ENCODE measurements at regions not wholly inside any gene's neighbourhood (a gene's known extent, or its start where the extent isn't known, plus 50 kb on each side); places are given as distances from the start of the nearest gene placed in this dataset.
"Not testable (repeated sequence)": the region's sequence is repeated elsewhere in the genome, so short reads cannot be mapped to it uniquely, and the experiment has no call there.

DNA sequence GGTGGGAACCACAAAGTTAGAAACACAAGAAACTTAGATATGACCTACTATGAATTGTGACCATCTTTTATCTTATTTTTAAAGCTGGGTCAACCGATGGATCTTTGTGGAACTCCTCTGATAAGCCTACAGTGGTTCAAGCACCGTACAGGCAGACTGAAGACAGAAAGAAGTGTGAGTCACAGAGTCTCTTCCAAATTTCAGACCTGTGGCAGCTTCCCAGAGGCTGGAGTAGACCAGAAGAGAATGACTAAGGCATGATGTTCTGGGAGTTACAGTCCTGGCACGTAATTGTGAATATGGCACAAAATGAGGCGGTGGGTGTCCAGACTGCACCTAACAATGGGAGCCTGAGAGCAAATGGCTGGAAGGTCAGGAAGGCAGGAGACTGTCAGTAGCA lies 70.0 kb downstream of the LMO4 start:
- no peak for FAIRE-seq

DNA sequence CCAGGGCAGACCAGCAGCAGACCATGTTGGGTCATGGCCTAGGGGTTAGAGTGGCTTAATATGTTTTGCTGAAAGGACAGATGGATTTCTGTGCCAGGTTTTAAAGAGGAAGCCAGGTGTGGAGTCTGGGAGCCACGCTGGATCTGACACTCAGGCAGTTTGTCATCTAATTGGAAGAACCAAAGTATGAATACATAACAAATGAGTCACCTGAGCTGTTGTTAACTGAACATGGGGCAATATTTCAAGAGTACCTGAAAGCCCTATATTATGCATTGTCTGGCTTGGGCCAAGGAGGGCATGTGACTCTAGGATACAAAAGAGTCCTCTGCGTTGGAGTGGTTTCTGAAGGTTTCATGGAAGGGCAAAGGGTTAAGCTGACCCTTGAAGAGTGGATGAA lies 70.6 kb downstream of the LMO4 start:
- no peak for FAIRE-seq

DNA sequence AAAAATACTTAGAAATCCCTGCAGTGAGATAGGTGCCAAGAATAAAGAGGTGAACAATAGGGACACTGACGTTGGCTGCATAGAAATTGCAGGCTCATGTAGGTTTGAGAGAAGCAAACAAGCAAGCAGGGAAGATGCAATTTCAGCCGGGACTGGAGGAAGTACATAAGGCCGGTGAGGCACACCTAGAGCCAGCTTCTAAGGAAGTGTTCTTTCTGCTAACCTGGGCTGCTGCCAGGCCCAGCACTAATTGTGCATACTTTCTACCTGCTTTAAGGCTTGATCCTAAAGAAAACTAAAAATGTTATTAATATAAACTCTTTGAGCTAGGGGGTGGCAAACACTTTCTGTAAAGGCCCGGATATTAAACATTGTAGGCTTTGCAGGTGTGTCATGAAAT lies 71.0 kb downstream of the LMO4 start:
- no peak for FAIRE-seq

DNA sequence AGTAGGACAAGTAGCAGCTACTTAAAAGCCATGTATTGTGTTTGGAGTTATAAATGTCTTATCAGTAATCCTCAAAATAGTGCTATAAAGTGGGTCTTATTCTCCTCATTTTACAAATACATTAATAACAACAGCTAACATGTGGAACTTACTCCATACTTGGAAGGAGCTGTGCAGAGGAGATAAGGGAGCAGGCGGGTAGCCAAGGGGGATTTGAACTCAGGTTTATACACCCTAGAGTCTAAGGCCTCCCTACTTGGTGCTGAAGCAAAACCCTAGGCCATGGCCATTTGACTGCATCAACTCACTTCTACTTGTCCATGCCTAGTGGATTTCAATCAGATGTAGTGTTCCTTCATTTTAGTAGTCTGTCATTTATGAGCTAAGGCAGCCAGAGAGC lies 72.1 kb downstream of the LMO4 start:
- no peak for FAIRE-seq

DNA sequence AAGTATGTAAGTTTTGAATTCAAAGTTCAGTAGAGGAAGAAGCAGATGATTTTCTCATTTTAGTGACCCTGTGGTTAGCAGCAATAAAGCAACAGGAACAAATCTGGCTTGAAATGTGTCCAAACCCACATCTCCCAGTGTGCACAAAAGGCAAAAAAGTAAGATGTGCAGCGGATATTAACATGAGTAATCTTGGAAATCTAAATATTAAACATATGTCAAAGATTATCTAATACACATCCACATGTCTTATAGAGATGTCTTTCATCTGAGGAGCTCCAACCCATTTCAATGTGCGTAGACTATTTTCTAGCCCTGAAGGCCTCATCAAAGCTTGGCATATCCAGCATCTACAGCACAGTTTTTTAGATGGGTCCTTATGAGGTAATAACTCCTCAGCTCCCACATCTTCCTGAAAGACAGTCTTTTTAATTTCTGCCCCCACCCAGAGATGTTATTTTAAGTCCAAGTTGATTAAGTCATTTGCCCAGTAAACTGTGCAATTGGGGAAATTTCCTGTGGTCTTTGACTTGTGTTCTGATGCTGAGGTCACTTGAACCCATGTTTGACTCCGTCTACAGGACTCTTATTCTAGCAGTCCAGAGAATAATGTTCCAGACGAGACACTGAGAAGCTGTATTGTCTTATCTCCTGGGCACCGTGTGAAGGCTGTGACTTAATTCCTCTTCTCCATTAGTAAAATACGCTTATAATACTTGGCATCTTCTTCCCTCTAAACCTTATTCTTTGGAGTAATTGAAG lies 73.7 kb downstream of the LMO4 start:
- FAIRE-seq = no peak

DNA sequence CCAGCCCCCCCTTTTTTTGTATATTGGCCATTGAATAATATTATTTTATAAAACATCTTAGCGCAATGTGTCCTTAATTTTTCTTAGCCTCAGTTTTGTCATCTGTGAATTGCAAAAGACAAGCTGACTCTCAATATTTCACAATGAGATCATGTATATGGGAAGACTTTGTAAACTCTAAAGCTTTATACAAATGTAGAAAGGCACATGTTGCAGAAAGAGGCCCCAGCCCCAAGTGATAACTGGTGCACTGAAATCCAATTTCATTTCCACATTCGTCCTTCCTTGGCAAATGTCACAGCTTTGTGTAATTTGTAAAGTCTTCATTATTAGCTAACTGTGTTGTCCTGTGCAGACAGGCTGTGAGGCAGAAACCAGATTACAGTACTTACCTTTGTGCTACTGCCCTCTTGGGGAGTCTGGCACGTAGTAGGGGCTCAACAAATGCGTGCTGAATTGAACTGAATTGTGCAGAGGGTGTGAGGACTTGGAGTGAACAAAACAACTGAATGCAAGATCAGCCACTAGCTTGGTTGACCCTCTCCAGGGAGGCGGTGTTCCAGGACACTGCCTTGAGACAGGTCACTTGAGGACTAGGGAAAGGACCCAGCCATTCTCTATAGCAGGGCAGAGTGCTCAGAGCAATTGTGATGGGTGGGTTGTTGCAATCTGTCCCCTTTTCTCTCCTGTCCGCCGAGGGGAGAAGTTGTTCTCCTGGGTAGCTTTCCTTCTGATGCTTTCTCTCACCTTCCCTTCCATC lies 74.6 kb downstream of the LMO4 start:
- no peak for FAIRE-seq

DNA sequence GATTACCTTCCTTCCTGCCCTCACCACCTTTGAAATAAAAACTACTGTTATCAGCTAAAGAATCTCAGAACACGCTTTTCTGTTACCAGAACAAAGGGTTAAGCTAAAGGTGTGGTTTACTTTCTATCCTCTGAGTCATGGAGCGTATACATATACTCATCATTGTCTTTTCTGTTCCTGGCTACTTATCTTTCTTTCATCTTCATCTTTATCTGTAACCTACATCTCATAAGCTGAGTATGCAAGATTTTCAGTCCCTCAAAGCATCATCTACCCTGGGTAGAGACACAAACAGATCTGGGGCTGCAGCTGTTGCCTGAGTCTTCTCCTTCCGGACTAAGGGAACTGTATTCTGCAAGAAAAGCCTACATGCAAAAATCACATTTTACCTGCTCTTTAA lies 75.6 kb downstream of the LMO4 start:
- FAIRE-seq = no peak

DNA sequence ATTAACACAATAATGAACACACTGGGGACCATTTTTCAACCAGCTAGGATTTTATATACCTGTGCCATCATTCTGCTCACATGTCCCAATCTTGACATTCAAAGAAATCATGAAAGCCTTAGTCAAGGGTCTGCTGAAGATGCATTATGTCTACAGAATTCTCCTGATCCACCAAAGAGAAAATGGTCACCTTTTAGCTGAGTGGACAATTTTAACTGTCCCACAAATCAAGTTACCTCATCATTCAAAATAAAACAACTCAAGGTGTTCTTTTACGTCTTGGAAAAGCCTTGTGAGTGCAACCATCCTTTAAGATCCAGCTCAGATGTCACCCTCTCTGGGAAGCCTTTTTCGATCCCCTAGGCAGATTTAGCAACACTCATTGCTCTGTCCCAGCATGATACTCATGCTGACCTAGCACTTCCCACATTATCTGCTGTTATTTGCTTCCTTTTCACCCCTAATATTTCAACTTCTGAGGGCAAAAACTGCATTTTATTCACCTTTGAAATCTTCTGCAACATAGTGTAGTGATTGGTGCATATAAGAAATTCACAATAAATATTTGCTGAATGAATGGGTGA lies 80.1 kb downstream of the LMO4 start:
- FAIRE-seq = no peak

DNA sequence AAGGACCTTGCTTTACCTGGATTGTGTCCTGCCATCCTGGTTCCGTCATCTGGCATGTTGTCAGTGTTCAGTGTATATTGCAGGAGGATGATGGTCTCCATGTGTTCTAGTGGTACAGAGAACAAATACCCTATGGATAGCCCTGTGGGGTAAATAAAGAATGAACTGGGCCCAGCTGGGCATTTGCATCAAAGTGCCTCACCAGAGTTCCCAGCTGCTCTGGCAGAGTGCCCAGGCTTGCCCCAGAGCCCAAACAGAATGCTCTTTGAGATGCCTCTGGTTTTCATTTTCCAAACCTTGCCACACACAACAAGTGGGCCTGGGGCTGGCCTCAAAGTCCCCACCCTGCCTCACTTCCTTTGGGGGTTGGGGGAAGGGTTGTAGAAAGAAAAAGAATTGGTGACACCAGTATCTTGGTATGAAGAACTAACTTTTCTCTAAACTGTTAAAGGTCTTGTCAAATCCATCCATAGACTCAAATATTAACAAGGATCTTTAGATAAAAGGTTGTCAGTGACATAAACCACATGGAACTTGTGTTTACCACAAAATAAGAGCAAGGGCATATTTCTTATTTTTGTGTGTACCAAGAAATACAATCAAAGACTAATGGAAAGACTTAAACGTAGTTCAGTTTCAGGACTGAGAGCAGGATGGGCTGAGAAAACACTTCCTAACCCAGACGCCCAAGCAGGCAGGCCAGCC lies 82.2 kb downstream of the LMO4 start:
- FAIRE-seq = no peak

DNA sequence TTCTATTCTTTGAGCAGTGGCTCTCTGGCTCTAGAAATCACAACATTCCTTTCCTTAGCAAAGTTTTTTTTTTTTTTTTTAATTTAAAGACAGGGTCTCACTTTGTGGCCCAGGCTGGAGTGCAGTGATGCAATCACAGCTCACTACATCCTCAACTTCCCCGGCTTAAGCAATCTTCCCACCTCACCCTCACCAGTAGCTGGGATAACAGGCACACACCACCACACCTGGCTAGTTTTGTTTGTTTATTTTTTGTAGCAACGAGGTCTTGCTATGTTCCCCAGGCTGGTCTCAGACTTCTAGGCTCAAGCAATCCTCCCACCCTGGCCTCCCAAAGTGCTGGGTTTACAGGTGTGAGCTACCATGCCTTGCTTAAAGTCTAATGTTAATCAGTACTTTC lies 85.2 kb downstream of the LMO4 start:
- FAIRE-seq = not testable (repeated sequence)

DNA sequence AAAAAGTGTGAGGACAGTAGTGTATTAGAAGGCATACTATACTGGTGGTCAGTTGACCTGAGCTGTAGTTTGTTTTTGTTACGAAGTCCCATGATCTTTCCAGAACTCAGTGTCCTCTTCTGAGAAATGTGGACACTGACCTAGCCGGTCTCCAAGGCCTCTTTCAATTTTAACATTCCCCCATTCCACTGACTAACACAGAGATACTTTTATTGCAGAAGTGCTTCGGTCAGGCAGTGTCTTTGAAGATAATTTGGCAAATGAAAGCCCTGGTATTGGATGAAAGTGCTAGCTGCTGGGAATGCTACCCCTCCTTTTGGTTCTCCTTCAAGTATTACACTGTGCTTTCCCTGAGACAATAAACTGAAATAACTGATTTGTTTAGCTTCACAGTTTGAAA lies 89.4 kb downstream of the LMO4 start:
- no peak for FAIRE-seq

DNA sequence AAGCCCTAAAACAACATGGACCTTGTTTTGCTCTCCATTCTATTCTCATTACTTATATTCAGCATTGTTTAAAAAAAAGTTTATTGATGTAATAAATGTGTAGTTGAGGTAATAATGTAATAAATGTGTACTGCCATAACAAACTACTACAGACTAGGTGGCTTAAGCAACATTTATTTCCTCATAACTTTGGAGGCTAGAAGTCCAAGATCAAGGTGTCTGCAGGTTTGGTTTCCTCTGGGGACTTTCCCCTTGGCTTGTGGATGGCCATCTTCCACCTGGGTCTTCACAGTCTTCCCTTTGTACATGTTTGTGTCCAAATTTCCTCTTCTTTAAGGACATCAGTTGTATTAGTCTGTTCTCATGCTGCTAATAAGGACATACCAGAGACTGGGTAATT lies 93.1 kb downstream of the LMO4 start:
- FAIRE-seq = no peak

DNA sequence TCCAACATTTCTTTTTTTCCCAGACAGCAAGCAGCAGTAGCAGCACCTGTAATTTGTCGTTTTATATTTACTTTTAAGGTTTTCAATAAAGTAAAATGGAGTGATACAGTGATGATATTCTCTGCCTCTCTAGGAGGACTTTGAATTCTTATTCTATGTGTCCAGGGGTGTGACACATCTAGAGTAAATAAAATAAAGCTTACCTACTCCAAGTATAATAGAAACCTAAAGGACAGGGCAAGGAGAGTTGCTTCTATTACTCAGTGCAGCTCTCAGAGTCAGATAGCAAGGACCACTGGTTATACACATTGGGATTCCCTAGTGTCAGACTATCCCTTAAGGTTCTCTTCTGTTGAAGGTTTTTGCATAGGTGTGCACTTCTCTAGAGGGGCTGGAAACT lies 95.9 kb downstream of the LMO4 start:
- FAIRE-seq = no peak

DNA sequence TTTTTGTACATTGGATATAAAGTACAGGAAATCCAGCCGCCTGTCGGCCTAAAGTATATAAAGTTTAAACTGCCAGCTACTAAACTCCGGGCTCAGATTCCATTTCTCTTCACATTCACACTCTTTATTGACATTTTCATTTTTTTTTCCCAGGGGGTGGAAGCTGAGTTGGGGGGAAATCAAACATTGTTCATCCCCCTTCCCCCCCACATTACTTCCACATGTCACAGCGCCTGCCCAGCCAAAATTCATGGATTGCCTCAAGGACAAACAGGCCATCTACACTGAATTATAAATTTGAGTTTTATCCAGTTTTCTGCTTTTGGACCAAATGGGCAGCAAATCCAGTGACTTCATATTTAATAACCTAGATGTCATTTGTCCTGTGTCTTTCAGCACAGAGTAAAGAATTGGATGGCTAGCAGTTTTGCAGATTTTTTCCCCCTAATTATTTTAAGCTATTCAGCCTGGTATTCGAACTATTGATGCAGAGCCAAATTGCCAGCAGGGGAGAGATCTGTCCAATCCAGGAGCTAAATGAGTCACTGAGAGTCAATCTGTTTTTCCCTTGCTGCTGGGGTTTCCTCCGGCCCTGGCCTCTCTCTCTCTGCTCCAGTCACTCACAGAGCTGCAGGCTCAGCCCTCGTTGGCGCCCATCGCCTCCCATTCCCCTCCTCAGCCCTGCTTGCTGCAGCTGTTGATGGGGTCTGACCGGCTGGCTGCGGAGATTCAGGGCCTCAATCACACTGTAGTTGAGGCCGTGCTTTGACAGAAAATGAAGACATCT lies 98.0 kb downstream of the LMO4 start:
- no peak for FAIRE-seq

DNA sequence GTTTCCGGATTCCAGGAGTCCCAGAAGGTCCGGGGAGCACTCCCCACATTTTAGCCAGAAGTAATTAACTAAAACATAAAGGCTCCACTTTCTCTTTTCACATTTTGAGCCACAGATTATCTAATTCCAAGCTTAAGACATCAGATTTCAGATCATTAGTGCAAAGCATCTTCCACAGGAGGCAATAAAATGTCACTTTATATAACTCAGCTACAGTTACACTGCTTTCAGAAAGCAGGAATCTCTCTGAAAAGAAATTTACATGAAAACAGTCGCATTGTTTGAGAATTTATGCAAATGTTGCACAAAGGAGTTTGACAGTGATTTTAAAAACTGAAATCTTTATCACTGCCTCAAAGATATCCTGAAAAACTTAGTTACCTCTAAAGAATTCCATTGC lies 99.7 kb downstream of the LMO4 start:
- FAIRE-seq = no peak

DNA sequence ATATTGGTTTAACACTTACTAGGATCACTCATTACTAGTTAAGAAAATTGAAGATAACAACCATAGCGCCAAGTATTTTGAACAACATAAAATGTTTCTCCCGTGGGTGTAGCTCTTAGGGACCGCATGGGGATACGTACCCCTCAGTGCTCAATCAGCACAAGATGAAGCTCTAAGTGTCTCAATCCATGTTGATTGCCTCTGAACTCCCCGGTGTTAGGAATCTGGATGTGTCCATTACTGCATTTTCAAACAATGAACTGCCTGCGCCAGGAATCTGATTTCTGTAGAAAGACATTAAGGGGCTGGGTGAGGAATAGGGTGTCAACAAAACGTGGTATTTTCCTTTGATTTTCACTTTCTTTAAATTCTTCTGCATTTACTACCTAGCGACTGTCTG lies 100.2 kb downstream of the LMO4 start:
- no peak for FAIRE-seq

DNA sequence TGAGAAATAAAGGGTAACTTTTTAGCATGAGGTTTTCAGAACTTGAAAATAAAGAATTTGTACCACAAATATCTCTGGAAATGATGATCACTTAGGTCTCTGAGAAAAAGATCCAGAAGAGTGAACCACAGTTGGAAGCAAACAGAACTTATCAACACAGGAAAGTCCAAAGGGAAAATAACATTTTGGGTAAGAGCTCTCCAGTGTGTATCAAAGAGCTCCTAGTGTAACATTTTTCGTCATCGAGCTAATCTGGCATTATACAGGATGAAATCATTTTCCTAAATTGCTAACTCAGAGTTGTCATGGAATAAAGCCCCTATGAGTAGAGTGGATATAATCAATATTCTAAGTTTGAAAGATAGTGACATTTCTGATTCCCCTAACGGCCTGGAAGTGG lies 104.0 kb downstream of the LMO4 start:
- no peak for FAIRE-seq

DNA sequence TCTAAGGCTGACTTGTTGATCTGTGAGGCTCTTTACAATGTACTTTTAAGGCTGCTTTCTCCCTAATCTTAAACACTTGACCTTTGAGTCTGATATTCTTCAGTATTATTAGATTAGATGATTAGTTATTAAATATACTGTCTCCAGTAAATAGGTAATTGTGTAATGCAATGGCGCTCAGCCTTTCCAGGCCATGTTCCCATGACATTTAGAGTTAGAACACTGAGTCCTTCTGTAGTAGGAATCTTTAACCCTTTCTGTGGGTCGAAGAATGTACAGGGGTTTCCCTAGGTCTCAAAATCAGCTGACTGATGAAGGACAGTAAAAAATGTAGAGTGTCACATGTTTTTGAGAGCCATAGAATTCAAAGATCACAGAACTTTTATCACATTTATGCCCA lies 104.4 kb downstream of the LMO4 start:
- FAIRE-seq = not testable (repeated sequence)

DNA sequence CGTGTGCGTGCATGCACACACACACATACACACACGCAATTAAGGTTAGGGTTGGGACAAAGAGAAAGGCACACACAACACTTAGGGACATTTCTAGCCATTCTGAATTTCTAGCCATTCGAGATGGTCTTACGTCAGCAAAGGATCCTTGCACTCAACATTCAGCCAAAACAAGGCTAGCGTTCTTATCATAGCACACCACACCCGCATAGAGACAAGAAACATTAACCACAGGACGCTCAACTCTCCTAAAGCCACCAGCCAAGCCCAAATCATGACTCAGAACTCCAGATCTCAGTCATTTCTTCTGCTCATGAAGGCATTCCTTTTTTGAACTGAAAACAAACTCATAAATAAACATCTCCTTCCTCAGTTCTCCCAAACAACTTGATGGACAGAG lies 106.8 kb downstream of the LMO4 start:
- FAIRE-seq = no peak

DNA sequence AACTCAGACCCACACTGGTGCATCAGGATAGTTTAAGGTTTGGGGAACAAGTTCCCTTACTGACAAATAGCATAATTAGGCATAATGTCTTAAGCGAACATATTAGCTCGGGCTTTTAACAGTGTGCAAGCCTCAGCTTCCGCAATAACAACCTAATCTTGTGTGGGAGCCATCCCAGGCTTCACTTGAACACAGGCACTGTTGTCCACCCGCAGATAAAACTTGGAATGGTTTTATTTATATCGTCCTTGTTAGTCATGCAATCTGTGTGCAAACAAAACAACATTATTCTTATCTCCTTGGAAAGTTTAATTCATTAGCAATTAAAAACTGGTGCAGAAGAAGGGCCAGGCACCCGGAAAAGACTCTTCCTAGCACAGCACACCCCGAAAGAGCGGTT lies 107.4 kb downstream of the LMO4 start:
- not testable (repeated sequence) for FAIRE-seq

DNA sequence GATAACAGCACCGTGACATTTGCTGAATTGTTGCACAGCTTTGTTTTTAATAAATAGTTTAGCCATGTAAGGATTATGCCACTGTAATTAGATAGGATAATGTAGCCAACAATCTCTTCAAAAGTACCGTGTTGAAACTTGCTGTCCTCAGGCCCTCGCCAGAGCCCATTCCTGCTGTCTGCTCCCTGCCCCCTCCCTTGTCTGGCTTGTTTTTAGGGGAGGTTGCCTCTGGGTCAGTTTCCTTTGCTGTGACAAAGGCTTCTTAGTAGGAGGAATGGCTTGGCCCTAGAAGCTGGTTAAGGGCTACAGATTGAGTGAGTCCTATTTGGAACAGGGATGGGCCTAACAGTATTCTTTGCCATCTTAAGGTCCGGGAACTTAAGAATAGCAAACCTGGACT lies 107.9 kb downstream of the LMO4 start:
- no peak for FAIRE-seq

DNA sequence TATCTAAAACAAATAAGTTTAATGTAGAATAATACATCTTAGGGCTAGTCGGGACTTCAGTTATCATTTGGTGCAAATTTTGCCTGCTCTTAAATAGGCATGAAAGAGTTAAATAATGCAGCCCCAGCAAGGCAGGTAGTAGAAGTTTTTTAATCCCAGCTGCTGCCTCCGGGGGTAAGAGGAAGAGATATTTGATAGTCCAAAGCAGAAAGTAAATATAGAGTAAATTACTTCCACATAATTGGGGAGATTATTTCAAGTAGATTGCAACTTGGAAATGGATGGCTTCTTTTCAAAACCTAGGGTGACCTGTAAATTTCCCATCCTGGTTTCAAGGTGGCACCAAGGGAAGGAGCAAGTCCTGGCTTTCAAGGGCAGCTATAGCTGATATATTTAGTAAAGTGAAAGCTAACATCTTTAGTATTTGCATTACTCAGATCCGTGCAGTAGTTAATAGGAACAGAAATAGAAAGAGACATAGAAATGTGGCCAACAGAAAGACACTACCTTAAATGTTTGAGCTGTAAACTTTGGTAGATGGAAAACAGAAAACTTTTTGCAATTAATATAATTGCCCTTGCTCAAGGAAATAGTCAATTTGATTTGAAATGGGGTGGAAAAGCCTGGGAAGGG lies 109.1 kb downstream of the LMO4 start:
- FAIRE-seq = no peak

Data from TTC549 (cell line).